ENCODE measurements at regions not wholly inside any gene's neighbourhood (a gene's known extent, or its start where the extent isn't known, plus 50 kb on each side); places are given as distances from the start of the nearest gene placed in this dataset.

DNA sequence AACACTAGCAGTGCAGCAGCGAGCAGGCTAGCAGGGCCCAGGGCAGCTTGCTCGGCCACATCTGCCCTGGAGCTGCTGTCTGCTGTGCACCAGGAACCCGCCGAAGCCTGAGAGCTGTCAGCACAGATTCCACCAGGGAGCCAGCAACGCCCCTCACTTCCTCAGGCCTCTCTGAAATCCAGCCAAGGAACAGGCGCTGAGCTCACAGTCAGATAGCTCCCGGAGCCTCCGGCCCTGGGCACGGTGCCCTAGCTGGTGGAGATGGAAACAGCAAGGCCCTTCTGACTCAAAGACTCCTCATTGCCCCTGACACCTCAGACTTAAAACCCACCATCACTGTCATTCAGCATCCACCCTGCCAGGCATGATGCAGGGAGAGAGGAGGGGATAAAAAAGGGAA, 839.4 kb downstream of the MAFB start:
- DNase-seq = no peak
- TF ChIP-seq POLR2A (IDR thresholded peaks at IDR 0.05; ENCODE audit: low read length) = no peak
- no peak for TF ChIP-seq GATA1 (IDR thresholded peaks at IDR 0.05; ENCODE audit: low read depth, low read length)

DNA sequence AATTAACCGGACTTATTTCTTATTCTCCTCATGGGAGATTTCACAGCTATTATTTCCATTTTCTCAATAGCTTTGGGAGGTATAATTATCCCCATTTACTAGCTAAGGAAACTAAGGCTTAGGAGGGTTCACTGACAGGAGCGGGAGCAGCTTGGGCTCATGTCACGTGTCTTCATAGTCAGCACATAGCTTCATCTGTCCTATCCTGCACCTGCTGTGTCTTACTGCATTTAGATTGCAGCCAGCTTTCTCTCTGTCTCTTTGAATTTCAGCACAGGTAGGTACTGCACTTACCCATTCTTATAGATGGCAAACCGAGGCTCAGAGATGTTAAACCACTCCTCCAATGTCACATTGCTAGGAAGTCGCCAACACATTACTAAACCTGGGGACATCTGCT, 839.9 kb downstream of the MAFB start:
- no peak for DNase-seq
- TF ChIP-seq GATA1 (IDR thresholded peaks at IDR 0.05; ENCODE audit: low read depth, low read length) = no peak
- TF ChIP-seq POLR2A (IDR thresholded peaks at IDR 0.05; ENCODE audit: low read length) = no peak

- no peak for TF ChIP-seq POLR2A (IDR thresholded peaks at IDR 0.05; ENCODE audit: low read length)
- no peak for TF ChIP-seq GATA1 (IDR thresholded peaks at IDR 0.05; ENCODE audit: low read depth, low read length)
- DNase-seq = no peak
Observed at GRCh38 chr20:39839399-39840119, 849.5 kb downstream of the MAFB start.

DNA sequence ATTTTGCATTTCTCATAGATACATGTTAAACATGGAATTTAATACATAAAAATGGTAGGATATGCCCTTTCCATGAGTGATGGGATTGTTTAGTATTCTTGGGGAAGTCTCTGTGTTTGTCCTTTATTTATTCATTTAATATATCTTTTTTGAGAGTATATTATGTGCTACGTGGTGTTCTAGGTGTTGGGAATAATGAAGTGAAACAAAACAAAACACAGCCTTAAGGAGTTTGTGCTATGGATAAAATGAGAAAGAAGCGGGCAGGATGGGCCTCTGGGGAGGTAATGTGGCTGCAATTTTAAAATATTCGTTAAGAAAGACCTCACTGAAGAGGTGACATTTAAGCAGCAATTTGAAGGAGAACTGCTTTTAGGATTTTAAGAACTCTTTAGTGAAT, 851.5 kb downstream of the MAFB start:
- TF ChIP-seq GATA1 (IDR thresholded peaks at IDR 0.05; ENCODE audit: low read depth, low read length) = no peak
- no peak for DNase-seq

GRCh38 chr20:39835130-39835842, 853.8 kb downstream of the MAFB start:
- TF ChIP-seq POLR2A (IDR thresholded peaks at IDR 0.05; ENCODE audit: low read length) = no peak
- no peak for TF ChIP-seq GATA1 (IDR thresholded peaks at IDR 0.05; ENCODE audit: low read depth, low read length)
- no peak for DNase-seq

- TF ChIP-seq GATA1 (IDR thresholded peaks at IDR 0.05; ENCODE audit: low read depth, low read length) = no peak
- DNase-seq = no peak
Observed at GRCh38 chr20:39830903-39831302, 858.1 kb downstream of the MAFB start.

- no peak for TF ChIP-seq POLR2A (IDR thresholded peaks at IDR 0.05; ENCODE audit: low read length)
- TF ChIP-seq GATA1 (IDR thresholded peaks at IDR 0.05; ENCODE audit: low read depth, low read length) = no peak
Observed at GRCh38 chr20:39829661-39830060, 859.4 kb downstream of the MAFB start.

DNA sequence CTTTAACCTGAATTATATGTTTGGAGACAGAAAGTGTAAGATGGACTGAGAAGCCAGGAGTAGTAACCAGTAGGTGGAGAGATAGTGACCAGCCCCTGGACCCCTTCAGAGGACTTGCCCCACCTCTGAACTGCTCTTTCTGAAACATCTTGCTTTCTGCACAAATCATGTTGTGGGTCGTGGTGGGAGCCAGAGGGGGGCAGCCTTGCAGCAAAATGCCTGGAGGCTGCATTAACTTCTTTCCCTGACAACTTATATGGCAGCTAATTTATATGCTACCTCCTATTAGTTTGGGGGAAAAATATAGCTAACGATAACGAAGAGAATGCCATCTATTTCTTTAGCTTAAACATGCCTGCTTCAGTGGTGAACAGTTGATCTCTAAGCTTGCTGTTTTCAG, 859.8 kb downstream of the MAFB start:
- no peak for DNase-seq
- no peak for TF ChIP-seq POLR2A (IDR thresholded peaks at IDR 0.05; ENCODE audit: low read length)
- TF ChIP-seq GATA1 (IDR thresholded peaks at IDR 0.05; ENCODE audit: low read depth, low read length) = no peak

More at GRCh38 chr20:39829661-39830060, 859.4 kb downstream of the MAFB start:
- no peak for DNase-seq

DNA sequence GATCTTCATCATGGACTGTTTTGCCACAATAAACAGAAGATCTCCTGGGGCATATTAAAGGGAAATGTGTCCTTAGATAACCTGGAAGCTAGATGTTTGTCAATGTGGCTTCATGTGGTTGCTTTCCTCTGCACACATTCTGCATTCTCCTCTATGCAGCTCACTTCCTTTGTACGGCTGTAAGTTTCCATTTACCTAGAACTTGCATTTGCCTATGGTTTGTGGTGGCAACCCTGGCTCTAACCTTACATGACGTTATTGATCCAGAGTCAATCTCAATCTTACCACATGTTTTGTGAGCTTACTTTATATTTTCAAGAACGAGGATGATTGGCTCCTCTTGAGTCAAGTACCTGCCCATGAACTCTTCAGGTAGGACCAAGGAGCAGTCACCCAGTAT, 863.1 kb downstream of the MAFB start:
- TF ChIP-seq GATA1 (IDR thresholded peaks at IDR 0.05; ENCODE audit: low read depth, low read length) (no peak), POLR2A (IDR thresholded peaks at IDR 0.05; ENCODE audit: low read length) (no peak)
- no peak for DNase-seq

DNA sequence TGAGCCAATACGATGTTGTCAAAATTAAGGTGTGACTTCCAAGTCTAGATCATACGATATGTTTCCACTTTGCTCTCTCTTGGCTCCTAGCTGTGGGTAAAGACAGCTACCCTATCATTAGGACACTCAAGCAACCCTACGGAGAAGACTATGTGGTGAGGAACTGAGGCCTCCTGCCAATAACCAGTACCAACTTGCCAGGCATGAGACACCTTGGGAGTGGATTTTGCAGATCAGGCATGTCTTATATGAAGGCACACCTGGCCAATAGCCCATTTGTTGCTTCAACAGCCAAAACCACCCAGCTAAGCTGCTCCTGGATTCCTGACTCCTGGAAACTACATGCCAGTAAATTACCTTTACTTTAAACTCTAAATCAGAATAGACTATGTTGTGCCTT, 863.4 kb downstream of the DHX35 start:
- TF ChIP-seq GATA1 (IDR thresholded peaks at IDR 0.05; ENCODE audit: low read depth, low read length) = no peak
- no peak for TF ChIP-seq POLR2A (IDR thresholded peaks at IDR 0.05; ENCODE audit: low read length)
- DNase-seq = no peak

GRCh38 chr20:39823224-39823623, 861.1 kb downstream of the DHX35 start:
- DNase-seq = no peak
- TF ChIP-seq GATA1 (IDR thresholded peaks at IDR 0.05; ENCODE audit: low read depth, low read length) = no peak
- TF ChIP-seq POLR2A (IDR thresholded peaks at IDR 0.05; ENCODE audit: low read length) = no peak

DNA sequence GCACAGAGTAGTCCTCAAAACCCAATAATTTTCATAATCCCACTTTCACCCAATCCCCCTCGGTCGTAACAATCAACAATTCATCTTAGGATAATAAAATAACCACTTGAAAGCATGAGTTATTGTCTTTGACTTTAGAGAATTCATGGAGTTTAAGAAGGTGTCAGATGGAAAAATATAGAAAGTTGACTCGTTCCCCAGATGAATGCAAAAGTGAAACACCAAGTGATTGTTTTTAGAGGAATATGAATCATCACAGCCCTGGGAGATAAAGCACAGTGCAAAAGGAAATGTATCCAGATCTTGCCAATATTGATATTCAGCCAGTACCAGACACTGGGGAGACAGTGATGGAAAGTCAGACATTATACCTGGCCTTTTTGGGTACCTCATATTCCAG, 860.5 kb downstream of the DHX35 start:
- no peak for TF ChIP-seq GATA1 (IDR thresholded peaks at IDR 0.05; ENCODE audit: low read depth, low read length)
- TF ChIP-seq POLR2A (IDR thresholded peaks at IDR 0.05; ENCODE audit: low read length) = no peak
- DNase-seq = no peak

GRCh38 chr20:39813190-39813829, 851.2 kb downstream of the DHX35 start:
- TF ChIP-seq POLR2A (IDR thresholded peaks at IDR 0.05; ENCODE audit: low read length) (no peak), GATA1 (IDR thresholded peaks at IDR 0.05; ENCODE audit: low read depth, low read length) (no peak)

GRCh38 chr20:39812116-39812515, 850.0 kb downstream of the DHX35 start:
- TF ChIP-seq POLR2A (IDR thresholded peaks at IDR 0.05; ENCODE audit: low read length) (no peak), GATA1 (IDR thresholded peaks at IDR 0.05; ENCODE audit: low read depth, low read length) (no peak)
- no peak for DNase-seq

More at GRCh38 chr20:39813190-39813829, 851.2 kb downstream of the DHX35 start:
- no peak for DNase-seq

DNA sequence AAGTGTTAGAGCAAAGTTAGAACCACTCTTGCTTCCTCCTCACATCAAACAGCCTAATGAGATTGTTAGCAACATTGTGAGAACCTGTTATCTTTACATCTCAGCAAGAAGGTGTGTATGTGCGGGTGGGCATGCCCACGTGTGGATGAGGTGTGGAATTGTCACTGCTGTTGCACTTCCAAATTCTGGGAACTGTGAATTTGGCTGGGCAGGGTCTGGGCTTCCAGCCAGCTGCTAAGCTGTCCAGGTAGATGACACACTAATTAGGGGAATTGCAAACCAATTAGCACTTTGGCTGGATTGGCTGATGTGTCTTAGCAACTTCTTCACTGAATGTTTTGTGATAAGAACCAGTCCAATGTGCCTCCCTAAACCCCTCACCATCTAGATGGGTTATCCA, 848.2 kb downstream of the DHX35 start:
- TF ChIP-seq POLR2A (IDR thresholded peaks at IDR 0.05; ENCODE audit: low read length) = no peak
- no peak for TF ChIP-seq GATA1 (IDR thresholded peaks at IDR 0.05; ENCODE audit: low read depth, low read length)
- no peak for DNase-seq
